GM21447 (cell line): ENCODE measurements at regions not wholly inside any gene's neighbourhood (a gene's known extent, or its start where the extent isn't known, plus 50 kb on each side); places are given as distances from the start of the nearest gene placed in this dataset.
"Not testable (repeated sequence)": the region's sequence is repeated elsewhere in the genome, so short reads cannot be mapped to it uniquely, and the experiment has no call there.

Experiments used
- ATAC-seq: cut with Tn5 transposase; IDR thresholded peaks from one replicate; pipeline ENCODE4 v1.9.1; 2021; ENCODE audit not compliant: unreplicated experiment

DNA sequence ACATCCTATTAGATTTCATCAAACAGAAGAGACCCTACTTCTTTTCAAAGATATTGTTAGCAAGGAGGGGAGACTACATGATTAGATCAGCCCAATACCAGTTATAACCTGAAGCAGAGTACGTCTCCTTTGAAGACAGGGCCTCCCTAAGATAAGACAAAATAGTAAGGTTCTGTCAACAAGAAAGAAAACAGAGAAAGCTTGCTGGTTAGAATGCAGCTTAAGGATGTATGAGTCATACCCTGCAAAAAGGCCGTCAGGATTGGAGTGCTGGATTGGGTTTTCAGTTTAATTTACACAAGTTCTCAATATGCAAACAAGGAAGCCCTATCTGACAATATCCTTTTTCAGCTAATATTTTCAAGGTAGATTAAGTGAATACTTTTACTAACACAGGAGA, 1581.2 kb upstream of the WWC1 start:
- ATAC-seq, result no peak

DNA sequence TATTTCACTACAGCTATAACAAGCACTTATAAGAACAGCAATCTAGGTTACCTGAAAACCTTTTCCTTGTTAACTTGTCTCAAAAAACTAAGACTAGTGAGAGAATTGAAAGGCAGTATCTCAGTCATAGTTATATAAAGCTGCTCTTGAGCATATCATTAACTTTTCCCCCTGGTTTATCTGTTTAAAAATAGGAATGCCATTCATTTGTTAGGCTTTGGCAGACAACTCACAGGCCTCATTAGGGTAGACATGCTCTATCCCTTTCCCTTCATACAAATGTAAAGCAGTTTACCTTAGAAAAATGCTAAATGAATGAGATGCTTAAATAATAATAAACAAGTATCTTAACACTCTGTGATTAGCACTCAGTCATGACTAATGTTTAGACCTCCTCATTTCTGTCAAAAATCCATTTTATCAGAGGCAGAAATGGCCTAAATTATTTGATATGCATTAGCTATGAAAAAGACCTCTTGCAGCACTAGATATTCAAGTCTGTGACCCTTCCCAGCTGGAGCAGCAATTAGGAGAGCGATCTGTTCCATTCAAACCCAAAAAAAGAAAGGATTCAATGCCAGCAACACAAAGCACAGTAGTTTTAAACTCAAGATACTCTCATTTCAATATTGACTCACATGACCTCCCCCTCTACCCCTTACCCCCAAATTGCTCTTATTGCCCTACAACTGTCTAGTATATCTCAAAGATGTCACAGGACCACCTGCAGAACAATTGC, 1578.8 kb upstream of the WWC1 start:
- ATAC-seq, result no peak

DNA sequence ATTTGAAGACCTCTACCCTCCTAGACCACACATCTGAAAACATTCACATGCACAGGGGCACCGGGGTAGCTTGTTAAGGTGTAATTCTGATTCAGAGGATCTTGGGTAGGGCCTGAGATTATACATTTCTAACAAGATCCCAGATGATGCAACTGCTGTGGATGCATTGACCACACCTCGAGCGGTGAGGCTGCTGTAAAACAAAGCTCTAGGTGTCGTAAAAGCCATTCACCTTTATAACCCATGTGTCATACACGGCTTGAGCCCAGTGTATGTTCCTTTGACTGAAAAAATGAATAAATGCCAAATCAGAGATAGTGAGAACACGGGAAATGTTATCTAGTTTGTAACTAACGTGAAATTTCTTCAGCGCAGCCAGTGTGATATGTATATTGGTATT, 1578.2 kb upstream of the WWC1 start:
- ATAC-seq, result no peak

DNA sequence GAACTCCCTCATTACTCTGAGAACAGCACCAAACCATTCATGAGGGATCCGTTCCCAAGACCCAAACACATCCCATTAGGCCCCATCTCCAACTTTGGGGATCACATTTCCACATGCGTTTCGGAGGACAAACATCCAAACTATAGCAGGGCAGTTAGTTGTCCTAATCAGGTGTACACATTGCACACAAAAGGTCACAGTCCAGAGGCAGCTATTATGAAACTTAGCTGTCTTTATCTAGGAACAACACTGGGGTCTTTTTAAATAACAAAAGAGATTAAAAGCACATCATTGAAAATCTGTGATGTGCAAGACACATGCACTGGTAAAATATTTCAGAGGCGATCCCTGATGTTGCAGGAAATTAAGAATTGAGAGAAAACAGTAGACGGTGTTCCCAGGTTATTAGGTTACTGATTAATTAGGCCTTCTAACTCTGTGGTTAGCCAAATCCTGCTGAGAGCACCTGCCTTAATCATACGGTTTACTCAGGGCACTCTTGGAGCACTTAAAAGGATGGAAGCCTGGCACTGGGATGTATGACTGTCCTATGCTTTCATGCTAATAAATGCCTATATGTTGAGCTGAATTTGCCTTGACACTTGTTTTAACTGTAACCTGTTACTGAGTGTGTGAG, 1574.5 kb upstream of the WWC1 start:
- ATAC-seq, result no peak

DNA sequence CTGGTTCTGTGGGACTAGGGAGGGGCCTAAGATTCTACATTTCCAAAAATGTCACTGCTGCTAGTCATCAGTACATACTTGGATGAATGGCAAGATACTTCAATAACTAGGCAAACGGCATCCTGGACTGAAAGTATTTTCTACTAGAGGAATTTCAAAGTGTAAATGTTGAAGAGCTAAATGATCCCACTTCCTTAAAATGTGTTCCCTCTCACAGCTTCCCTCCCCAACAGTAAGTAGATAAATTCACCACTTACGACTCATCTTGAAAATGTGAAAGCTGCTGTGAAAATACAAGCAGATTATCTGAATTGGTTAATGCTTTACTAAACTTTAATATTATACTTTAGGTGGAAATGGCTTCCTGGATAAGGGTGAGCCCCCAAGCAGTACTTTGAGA, 1571.5 kb upstream of the WWC1 start:
- ATAC-seq, result no peak

DNA sequence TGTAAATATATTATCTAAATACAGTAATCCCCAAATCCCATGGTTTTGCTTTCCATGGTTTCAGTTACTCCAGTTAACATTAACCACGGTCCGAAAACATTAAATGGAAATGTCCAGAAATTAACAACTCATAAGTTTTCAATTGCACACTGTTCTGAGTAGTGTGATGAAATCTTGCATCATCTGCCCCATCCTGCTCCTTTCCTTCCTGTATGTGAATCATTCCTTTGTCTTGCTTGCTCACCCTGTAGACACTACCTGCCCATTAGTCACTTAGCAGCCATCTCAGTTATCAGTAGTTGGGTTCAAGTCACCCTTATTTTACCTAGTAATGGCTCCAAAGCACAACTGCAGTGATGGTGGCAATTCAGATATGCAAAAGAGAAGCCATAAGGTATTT, 1568.5 kb upstream of the WWC1 start:
- no peak for ATAC-seq

DNA sequence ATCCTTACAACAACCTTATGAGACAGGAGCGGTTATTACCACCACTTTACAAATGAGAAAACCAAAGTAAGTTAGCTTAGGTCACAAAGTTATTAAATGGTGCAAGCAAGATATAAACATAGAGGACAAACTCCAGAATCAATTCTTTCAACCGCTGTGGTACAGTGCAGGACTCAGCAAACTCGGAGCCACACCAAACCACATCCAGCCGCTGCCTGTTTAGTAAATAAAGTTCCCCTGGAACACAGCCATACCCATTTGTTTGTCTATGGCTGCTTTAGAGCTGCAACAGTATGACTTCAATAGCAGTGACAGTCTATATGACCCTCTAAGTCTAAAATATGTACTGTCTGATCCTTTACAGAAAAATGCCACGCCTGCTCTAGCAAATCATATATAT, 1567.2 kb upstream of the WWC1 start:
- no peak for ATAC-seq

DNA sequence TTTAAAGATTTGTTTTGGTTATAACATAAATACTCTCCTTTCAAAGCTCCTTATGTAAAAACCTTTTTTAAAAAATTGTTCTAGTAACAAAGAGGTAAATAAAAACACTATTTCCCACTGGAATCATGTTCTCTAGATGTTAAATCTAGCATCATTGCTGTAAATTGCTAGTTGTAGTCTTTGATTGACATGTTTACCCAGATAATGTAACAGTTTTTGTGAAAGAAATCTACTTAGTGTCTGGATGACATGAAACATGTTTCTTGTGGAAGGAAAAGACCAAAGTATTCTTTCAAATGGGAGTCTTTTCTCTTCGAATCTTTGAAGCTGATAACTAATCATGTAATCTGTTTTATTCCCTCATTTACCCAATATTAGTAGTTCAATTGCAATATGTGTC, 1565.9 kb upstream of the WWC1 start:
- ATAC-seq, result no peak

DNA sequence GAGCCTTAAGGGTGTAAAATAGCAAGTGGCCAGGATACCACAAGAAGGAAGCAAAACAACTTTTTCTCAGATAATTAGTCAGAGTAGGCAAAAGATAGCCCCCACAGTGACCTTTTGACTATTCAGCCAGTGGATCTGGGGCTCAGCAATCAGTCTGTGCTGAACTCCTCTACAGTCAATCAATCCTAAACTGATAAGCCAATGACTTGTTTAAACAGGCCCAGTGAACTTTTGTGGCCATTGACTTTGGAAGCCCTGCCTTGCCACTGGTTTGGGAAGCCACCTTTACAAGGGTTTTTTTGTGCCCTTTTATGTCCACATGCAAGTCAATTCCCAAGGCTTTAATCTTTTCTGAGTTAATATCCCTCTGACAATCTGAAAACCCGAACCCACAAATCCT, 1565.0 kb upstream of the WWC1 start:
- ATAC-seq, result no peak

DNA sequence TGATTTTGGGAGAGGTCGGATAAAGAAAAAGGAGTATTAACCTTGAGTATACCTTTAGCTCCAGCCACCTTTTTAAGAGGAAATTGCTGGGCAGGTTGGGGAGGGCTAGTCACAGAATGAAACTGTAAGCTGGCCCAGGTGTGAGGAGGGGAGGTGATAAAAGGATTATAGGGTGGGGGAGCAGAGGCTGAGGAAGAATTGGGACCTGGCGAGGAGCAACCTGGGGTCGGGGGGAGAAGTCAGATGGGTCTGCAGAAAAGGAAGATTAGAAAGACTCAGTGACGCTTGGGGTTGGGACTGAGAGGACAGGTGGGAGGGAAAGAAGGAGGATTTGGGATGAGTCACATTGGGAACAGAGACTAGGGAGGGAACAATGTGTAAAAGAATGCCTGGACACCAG, 1548.5 kb upstream of the WWC1 start:
- not testable (repeated sequence) for ATAC-seq

DNA sequence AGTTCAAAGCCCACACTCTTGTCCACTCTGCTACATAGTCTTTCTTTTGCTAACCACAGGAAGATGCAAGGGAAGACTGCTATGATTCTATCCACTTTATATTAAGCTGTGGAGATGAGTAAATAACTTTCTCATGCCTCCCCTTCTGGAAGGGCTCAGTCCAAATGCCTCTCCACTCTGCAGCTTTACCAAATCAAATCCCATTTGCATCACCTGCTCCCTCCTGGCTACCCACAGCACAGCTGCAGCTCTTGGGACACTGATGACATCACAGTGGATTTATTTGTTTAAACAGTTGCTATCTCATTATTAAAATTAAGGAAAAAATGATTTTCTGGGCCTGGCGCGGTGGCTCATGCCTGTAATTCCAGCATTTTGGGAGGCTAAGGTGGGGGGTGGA, 1544.9 kb upstream of the WWC1 start:
- no peak for ATAC-seq

DNA sequence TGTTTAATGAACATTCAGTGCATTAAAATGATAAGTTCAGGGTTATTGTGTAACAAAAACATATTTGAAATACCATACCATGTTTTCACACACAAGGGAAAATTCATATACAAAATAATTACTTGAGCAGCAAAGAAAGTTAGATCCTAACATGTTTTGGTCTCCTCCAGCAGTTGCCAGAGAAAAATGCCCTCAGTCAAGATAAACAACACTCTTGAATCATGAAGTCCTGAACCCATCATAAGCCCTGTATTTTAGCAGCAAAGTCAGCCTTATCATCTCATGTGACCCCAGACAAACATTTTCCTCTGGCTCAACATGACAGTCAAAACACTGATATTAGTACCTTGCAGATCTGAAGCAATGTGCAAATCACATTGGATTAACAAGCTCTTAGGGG, 1541.1 kb upstream of the WWC1 start:
- ATAC-seq, result no peak

DNA sequence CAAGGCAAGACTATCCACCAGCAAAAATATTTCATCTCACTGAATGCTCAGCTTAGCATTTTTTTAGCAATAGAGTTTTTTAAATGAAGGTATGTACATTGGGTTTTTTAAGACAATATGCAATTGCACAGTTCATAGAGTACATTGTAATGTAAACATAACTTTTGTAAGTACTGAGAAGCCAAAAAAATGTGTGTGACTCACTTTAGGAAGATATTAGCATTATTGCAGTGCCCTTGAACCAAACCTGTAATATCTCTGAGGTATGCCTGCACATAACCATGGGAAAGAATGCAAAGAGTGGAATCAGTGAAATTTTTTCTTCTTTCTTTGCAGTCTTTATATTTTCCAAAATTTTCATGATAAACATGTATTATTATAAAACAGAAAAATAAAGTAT, 1533.3 kb upstream of the WWC1 start:
- ATAC-seq, result no peak

DNA sequence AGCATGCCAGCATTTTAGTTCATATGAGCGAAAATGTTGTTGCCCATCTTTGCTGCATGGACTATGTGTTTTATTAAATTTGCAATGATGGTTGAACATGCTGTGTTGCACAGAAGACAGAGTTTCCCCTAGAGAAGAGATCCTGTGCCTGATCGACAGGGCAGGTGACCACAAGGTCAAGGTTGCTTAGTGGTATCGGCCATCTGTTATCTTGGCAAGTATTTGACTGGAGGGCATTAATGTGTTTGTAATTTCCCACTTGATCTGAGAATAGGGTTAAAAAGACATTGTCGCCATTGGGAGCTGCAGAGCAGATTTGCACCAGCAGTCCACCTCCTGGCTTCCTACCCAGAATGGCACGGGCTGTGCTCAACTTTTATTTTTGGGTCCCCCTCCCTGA, 1523.6 kb upstream of the WWC1 start:
- ATAC-seq, result no peak

DNA sequence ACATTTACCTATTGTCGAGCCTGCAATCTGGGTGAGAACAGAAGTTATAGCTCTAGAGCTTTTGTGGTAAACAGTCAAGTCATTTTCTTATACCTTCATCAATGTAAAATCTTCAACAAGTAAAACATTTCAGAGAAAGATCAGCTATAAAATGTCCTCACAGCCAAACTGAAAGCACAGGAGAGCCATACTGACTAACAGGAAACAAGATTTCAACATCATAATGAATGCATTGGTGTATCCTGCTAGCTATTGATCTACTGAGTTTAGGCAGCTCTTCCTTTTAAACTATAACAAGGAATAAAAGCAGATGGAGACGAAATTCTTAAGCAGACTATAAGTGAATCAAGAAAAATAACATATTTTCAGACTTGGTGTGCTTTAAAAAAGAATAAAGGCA, 1522.9 kb upstream of the WWC1 start:
- no peak for ATAC-seq

DNA sequence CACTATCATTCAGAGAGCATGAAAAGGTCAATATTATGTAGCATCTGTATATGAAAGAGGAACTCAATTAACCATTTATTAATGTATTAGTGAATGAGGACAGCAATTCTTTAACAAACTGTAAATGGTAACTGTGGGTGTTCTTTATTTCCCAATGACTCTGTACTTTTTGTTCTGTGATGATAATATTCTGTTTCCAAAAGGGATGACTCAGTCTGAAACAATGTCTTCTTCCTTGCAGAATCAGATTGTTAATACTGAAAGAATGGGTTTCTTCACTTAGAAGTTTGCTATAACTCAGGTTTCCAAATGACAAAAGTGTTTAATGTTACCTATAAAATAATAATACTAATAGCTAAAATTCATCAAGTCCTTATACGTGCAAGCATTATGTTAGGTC, 1518.7 kb upstream of the WWC1 start:
- no peak for ATAC-seq

DNA sequence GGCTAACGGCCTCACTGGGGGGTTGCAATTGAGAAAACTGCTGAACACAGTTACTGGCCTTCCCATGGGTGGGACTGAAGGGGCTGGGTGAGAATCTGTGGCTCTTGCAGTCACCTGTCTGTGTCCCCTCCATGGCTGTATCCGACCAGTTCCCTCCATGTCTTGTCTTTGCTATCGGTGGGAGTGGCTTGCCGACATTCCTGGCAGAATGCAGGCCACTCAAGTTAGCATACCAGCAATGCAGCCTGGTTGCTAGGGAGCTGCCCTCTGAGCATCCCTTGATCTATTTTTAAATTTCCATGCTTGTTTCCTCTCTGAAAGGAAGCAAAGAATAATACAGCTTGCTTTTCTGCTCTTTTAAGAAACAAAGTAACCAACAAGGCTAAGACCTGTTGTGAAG, 1509.7 kb upstream of the WWC1 start:
- ATAC-seq, result no peak

DNA sequence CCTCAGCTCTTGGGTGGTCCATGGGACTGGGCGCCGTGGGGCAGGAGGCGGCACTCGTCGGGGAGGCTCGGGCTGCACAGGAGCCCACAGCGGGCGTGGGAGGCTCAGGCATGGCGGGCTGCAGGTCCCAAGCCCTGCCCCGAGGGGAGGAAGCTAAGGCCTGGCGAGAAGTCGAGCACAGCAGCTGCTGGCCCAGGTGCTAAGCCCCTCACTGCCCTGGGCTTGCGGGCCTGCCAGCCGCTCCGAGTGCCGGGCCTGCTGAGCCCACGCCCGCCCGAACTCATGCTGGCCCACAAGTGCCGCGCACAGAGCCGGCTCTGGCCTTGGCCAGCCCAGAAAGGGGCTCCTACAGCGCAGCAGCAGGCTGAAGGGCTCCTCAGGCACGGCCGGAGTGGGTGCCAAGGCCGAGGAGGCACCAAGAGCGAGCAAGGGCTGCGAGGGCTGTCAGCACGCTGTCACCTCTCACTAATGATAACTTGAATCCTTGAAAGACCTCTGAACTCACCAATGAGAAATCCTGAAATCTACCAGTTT, 1506.8 kb upstream of the WWC1 start:
- ATAC-seq, result no peak

DNA sequence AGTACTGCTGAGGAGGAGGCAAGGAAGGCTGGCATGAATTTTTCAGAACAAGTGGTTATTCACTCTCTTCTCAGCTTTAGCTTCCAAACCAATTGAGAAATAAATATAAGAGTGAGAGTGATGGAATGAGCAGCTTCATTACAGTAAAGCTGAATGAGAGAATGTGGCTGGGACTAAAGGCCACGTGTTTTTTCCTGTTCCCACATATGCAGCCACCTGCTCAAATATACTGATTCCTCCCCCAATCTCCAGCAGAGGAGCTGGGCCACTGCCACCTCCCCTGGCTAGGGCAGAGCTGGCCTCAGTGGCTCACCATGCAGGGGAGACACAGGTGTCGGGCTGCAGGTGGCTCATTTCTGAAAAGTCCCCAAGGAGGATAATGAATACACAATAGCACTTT, 1505.3 kb upstream of the WWC1 start:
- ATAC-seq, result no peak

DNA sequence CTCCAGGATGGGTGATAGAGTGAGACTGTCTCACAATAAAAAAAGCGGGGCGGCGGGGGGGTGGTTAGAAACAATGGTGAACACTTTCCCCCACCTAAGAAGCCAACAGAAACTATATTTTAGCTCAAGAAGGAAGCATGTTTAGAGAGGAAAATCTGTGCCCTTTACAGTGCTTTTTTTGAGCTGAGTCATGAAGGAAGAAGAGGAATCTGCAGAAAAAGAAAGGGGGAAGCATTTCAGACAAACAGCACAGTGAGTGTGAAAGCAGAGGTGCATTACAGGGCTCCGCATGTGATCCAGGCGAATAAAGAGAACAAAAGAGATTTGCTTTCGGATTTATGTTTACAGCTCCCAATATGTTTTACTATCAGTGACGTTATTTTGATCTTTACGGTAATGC, 1504.6 kb upstream of the WWC1 start:
- no peak for ATAC-seq

DNA sequence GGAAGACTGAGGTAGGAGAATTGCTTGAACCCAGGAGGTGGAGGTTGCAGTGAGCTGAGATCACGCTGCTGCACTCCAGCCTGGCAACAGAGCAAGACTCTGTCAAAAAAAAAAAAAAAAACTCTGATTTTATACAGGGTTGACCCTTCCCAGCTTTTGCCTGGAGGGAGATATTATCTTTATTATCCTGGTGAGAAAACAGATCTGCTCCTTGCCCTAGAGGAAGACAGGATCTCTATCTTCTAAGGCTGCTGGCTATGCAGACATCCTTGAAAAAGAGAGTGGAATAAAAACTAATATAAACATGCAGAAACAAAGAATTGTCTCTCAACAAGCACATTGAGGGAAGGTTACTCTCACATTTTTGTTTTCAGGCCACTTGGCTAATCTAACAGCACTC, 1503.4 kb upstream of the WWC1 start:
- ATAC-seq, result no peak

DNA sequence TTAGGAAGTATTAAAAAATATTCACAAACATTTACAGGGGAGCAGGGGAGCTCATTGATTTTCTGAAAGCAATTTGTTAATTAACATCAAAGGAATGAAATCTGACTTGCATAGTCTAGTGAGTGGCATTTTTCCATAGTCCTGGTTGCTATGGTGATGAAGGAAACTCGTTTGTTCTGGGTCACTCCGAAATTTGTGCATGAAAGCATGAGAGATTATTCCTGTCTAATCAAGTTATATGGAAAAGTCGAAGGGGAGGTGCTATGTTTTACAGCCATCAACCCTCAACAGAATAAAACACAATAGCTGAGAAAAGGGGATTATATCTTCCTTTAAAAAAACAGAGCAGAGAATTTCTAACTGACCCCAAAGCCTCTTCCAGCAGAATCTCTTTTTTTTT, 1495.7 kb upstream of the WWC1 start:
- ATAC-seq, result no peak

DNA sequence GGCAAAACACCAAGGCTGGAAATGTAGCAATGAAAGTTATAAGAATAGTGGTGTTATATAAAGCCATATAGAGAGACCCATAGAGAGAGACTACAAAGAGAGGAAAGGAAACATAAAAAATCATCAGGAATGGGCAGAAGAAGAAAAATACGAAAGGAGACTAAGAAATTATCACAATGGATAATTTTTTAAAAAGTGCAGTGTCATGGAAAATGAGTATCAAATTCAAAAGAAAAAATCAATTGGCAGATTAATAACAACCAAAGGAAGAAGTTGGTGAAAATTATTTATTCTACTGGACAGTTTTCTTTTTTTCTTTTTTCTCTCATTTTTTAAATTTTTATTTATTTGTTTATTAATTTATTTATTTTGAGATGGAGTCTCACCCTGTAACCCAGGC, 1488.4 kb upstream of the WWC1 start:
- ATAC-seq, result no peak
